ENCODE measurements at regions not wholly inside any gene's neighbourhood (a gene's known extent, or its start where the extent isn't known, plus 50 kb on each side); places are given as distances from the start of the nearest gene placed in this dataset.

- DNase-seq (ENCODE audit: low read depth): no peak
- TF ChIP-seq CTCF (IDR thresholded peaks at IDR 0.05; ENCODE audit: insufficient read depth, low read length): no peak
- H3K4me3 ChIP-seq (ENCODE audit: low read depth, low read length): no peak overlapping the region
Observed at GRCh38 chr21:43299441-43300277, 127.3 kb downstream of the SIK1 start.

- DNase-seq (ENCODE audit: low read depth): no peak
- TF ChIP-seq CTCF (IDR thresholded peaks at IDR 0.05; ENCODE audit: insufficient read depth, low read length): no peak
- H3K4me3 ChIP-seq (ENCODE audit: low read depth, low read length): no peak overlapping the region
Observed at GRCh38 chr21:43298546-43299440, 128.1 kb downstream of the SIK1 start.

GRCh38 chr21:43297989-43298388 lies 128.9 kb downstream of the SIK1 start:
- TF ChIP-seq CTCF (IDR thresholded peaks at IDR 0.05; ENCODE audit: insufficient read depth, low read length): no peak
- no peak overlapping the region for H3K4me3 ChIP-seq (ENCODE audit: low read depth, low read length)
- DNase-seq (ENCODE audit: low read depth): no peak

GRCh38 chr21:43297391-43297981 lies 128.7 kb downstream of the CRYAA start:
- no peak overlapping the region for H3K4me3 ChIP-seq (ENCODE audit: low read depth, low read length)
- TF ChIP-seq CTCF (IDR thresholded peaks at IDR 0.05; ENCODE audit: insufficient read depth, low read length): no peak
- DNase-seq (ENCODE audit: low read depth): no peak

- no peak for TF ChIP-seq CTCF (IDR thresholded peaks at IDR 0.05; ENCODE audit: insufficient read depth, low read length)
- DNase-seq (ENCODE audit: low read depth): no peak
- H3K4me3 ChIP-seq (ENCODE audit: low read depth, low read length): no peak overlapping the region
Observed at GRCh38 chr21:43295066-43295958, 126.5 kb downstream of the CRYAA start.

All from fibroblast of the aortic adventitia (primary cell).